Stimulated activated CD4-positive, alpha-beta T cell treated with anti-CD3 and anti-CD28 coated beads, Interleukin-2, amount 100 ng/mL, for 24 hours (primary cell): ENCODE measurements at regions not wholly inside any gene's neighbourhood (a gene's known extent, or its start where the extent isn't known, plus 50 kb on each side); places are given as distances from the start of the nearest gene placed in this dataset.
A peak's percentile ranks its signal among the peaks of the same experiment; 100 is the strongest.
"Not testable (repeated sequence)": the region's sequence is repeated elsewhere in the genome, so short reads cannot be mapped to it uniquely, and the experiment has no call there.

Experiments used
- DNase-seq, 2 donors: peaks; one replicate each; pipeline ENCODE4 v3.0.0-alpha.2; 2020

GRCh38 chr21:34219334-34220060 is 144.3 kb upstream of the KCNE2 start:
- DNase-seq = no peak

DNA sequence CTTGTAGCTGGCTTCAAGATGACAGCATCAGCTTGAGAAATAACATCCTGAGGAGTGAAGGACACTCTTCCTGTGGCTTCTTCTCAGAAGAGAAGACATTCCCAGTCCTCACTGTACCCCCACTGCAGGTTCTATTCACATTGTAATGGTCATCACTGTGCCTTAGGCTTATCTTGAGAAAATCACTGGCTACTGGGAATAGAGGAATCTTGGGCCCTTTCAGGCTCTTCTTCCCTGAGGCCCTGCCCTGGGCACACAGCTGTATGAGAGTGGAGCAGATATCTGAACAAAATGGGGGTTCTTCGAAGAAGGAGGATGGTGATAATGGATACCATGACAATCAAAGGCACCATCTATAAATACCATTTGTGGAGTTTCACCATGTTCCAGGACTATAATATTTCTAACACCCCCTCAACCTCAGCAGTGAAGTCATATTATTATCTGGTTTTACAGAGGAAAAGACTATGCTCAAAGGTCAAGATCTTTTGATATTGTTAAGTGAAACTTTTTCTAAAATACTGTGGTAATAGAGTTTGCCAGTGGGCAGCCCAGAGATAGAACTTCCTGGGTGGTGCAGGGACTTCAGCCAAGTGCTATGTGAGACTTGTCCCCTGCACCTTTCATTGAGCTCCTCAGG is 143.1 kb upstream of the KCNE2 start:
- DNase-seq = no peak

GRCh38 chr21:34221331-34222030 is 142.3 kb upstream of the KCNE2 start:
- DNase-seq = no peak

- DNase-seq = no peak
Measured at GRCh38 chr21:34222031-34222335, 141.8 kb upstream of the KCNE2 start.

DNA sequence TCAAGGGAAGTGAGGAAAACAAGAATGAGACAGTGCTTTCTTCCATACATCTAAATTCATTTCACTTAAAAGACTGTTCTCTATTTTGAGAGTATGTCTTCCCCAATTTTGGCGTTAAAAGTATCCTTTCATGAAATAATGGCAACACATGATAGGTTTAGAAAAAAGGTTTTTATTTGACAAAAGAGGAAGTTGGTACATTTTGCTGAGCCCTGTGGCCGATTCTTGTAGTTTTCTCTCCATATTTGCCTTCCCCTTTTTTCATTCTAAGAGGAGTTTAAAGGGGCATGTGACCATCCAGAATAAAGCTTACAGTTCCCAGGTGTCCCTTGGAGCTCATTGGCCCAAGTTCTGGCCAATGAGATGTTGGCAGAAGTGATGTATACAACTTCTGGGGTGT is 140.4 kb upstream of the KCNE2 start:
- DNase-seq = no peak

DNA sequence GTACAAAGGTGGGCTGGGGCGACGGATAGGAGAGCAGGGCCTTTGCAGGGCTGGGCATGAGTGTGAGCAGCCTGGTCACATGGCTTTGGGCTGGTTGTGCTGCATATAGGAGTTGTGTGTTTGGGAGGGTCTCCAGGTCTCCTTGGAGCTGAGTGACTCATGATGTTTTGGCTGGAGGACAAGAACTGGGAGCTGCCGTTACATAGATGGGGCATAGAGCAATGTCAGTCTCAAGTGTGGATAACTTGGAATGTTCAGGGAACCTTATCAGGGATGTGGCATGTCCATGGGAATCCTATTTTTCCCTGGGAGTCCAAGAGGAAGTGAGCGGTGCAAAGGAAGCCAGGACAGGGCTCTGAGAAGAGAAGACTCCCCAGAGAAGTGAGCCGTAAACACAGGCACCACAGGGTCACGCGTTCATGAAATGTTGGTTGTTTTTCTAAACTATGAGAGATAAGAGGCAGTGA is 136.4 kb upstream of the KCNE2 start:
- DNase-seq = no peak

DNA sequence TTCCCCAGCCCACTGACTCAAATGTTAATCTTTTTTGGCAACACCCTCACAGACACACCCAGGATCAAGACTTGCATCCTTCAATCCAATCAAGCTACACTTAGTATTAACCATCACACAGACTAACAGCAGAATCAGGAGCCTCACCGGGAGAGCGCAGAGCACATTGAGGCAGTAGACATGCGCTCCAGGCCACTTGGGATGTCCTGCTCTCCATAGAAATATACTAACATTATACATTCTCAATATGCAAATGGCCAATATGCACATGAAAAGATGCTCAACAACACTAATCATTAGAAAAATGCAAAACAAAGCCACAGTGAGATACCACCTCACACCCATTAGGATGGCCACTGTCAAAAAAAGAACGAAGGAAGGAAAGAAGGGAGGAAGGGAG is 135.0 kb upstream of the KCNE2 start:
- DNase-seq = no peak

DNA sequence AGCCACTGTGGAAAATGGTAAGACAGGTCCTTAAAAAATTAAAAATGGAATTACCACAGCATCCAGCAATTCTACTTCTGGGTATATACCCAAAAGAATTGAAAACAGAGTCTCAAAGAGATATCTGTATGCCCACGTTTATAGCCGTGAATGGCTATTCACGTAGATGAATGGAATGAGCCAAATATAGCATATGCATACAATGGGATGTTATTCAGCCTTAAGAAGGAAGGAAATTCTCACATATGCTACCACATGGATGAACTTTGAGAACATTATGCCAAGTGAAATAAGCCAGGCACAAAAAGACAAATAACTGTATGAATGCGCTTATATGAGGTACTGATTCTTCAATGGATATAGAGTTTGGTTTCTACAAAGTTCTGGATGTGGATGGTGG is 134.5 kb upstream of the KCNE2 start:
- DNase-seq = no peak

DNA sequence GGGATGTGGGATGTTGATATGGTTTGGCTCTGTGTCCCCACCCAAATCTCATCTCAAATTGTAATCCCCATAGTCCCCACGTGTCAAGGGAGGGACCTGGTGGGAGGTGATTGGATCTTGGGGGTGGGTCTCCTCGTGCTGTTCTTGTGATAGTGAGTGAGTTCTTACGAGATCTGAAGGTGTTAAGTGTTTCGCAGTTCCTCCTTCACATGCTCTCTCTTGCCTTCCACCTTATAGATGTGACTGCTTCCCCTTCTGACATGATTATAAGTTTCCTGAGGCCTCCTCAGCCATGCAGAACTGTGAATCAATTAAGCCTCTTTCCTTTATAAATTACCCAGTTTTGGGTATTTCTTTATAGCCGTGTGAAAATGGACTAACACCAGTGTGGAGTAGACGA is 130.1 kb upstream of the KCNE2 start:
- DNase-seq = not testable (repeated sequence)

DNA sequence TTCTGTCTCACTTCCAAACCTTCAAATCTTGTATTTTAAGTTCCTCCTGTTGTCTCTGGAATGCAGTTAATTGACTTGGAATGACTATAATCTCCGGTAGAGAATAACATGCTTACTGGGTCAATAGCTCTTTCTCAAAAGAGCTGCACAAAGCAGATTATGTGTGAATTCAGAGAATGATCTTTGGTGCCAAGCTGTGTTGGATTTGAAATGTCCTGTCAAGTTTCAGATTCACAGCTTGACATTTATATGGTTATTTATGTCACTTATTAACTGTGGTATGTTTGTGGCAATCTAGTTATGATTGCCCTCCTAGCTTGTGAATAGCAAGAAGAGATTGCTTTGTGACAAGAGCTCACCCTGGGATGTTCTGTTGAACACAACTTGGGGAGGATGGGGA is 128.3 kb upstream of the KCNE2 start:
- DNase-seq = no peak

GRCh38 chr21:34242973-34243372 is 120.8 kb upstream of the KCNE2 start:
- DNase-seq = no peak

- peak; percentile 16 to 19 for DNase-seq
Measured at GRCh38 chr21:34243562-34243961, 120.2 kb upstream of the KCNE2 start.

DNA sequence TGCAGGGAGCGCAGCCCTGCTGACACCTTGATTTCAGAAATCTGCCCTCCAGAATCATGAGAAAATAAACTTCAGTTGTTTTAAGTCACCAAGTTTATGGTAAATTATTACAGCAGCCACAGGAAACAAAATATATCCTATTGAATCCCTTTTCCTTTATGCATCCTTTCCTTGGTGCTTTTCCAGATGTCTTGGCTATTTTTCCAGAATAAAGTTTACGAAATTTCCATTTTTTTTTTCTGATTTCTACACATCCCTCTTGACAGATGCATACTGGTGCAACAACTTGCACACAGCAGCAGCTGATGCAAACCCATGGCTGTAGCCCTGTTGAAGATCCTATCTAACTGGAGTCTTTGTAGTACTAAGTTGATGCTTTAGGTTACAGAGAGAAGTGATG is 111.1 kb upstream of the KCNE2 start:
- DNase-seq = no peak

DNA sequence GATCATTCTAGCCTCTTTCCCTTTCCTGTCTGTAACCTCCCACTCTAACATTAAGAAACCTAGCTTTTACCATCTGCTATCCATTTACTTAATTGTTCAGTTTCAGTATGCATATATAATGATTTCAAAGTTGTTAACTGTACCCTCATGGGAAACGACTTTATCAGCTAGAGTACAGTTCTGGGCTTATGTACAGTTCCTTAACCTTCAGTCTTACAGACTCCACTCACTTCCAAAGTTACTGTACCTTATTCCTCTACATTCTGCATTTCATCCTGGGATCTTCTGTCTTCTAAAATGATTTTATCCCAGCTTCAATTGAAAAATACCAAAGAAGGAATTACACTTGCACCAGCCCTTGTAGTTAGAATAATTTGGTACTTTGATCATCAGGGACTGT is 108.7 kb upstream of the KCNE2 start:
- no peak for DNase-seq

- DNase-seq = no peak
Measured at GRCh38 chr21:34260277-34261008, 103.4 kb upstream of the KCNE2 start.

- DNase-seq = no peak
Measured at GRCh38 chr21:34261841-34262468, 101.9 kb upstream of the KCNE2 start.

GRCh38 chr21:34262469-34262845 is 101.3 kb upstream of the KCNE2 start:
- no peak for DNase-seq

GRCh38 chr21:34263629-34264028 is 100.2 kb upstream of the KCNE2 start:
- no peak for DNase-seq

GRCh38 chr21:34266351-34266750 is 97.5 kb upstream of the KCNE2 start:
- DNase-seq = no peak

DNA sequence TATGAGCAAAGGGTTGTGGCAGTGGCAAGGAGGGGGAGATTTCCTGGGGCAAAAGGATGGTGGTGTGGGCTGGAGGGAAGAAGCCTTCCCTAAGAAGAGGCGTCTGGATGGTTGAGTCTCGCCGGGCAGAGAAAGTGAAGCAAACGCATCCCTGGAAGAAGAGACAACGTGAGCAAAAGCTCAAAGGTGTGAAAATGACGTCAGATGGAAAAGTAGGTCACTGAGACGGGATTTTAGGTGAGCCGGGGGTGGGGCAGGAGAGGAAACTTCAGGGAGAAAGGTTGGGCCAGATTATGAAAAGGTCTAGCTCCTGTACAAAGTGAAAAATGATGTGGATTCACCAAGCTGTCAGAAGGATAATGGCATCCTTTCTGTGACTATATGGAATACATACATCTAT is 95.3 kb upstream of the KCNE2 start:
- no peak for DNase-seq

- no peak for DNase-seq
Measured at GRCh38 chr21:34270411-34270810, 93.4 kb upstream of the KCNE2 start.

DNA sequence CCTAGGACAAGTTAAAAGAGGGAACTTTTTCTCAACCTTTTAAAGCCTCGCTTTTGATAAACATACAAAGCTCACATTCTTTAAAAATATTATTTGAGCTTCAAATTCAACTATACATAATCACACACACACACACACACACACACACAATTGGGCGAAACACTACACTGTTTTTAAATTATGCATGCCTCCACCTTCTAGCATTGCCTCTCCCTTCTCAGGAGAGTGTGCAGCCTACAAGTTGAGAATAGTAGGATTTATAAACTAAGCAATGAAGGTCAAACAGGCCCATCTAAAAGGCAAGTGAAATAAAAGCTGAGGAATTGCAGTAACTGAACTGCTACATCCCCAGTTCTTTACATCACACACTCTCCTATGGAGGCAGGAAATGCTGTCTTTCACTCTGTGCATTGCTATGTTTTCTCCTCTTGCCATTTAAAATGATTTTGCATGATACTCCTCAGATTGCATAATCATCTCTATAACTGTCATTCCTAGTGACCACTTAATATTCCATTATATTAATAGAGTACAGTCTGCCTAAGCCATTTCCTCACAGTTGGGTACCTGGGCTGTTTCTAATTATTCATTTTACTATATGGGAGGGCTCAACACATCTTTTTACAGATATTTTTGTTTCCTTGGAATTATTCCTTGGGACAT is 92.5 kb upstream of the KCNE2 start:
- no peak for DNase-seq

DNA sequence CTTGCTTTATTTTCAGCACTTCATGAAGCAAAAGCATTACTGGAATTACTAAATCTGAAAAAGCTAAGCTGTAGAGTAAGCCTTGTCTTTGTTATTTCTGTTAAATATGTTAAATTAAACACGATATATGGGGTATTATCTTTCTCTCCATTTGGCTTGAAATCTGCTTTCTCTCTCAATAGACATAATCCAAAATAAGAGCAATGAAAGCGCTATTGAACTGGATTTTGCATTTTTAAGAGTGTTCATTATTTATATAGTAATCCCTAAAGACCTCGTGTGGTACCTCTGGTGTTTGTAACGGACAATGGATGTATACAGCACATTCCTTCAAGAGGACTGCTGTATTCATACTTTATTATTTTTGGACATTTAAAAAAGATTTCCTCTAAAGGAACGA is 91.5 kb upstream of the KCNE2 start:
- no peak for DNase-seq
